ENCODE measurements at regions not wholly inside any gene's neighbourhood (a gene's known extent, or its start where the extent isn't known, plus 50 kb on each side); places are given as distances from the start of the nearest gene placed in this dataset.

- ChIA-PET CTCF (ENCODE audit: partially characterized antibody) (no interaction called here), POLR2A (ENCODE audit: partially characterized antibody) (no interaction called here)
- Histone ChIP-seq H3K4me2 (ENCODE audit: insufficient read depth in 1 of 2, low read depth in 2 of 2, low read length in 2 of 2) (no peak overlapping the region), H4K8ac (ENCODE audit: extremely low read depth, insufficient read depth, low read length) (no peak overlapping the region), H3K9me3 (ENCODE audit: insufficient read depth in 2 of 2, low read depth in 1 of 2, low read length in 1 of 2) (no peaks in the 10 kb centered on the region), H3K79me2 (ENCODE audit: control insufficient read depth in 1 of 2, insufficient read depth in 2 of 2, low read length in 2 of 2) (no peaks in the 10 kb centered on the region), H2BK12ac (ENCODE audit: low read depth, low read length) (no peak overlapping the region), H3K4me1 (replicated peaks in 1 of 4; ENCODE audit: control insufficient read depth in 3 of 4, insufficient read depth in 4 of 4, low read length in 3 of 4) (no peaks in the 10 kb centered on the region), H3K18ac (ENCODE audit: extremely low read depth, low read length) (no peak overlapping the region), H2BK120ac (replicated peaks; ENCODE audit: low read depth, low read length) (no peak overlapping the region), H2BK5ac (ENCODE audit: low read depth, low read length) (no peak overlapping the region), H3K36me3 (ENCODE audit: control insufficient read depth in 2 of 4, insufficient read depth in 4 of 4, low read length in 3 of 4) (no peaks in the 10 kb centered on the region), H2BK15ac (ENCODE audit: low read length) (no peak overlapping the region), H3K14ac (ENCODE audit: insufficient read length) (no peak overlapping the region), H3K23ac (ENCODE audit: insufficient read length) (no peak overlapping the region), H3K23me2 (ENCODE audit: low read depth, low read length) (no peaks in the 10 kb centered on the region), H3K56ac (replicated peaks; ENCODE audit: insufficient read length, low read depth, low read length) (no peak overlapping the region), H3K9ac (replicated peaks in 1 of 4; ENCODE audit: extremely low read depth in 1 of 4, low read depth in 3 of 4, low read length in 3 of 4) (no peak overlapping the region), H2AFZ (ENCODE audit: low read length) (no peak overlapping the region), H3K27ac (ENCODE audit: low read depth, low read length) (no peak overlapping the region), H3K79me1 (ENCODE audit: low read depth, low read length) (no peaks in the 10 kb centered on the region), H2AK5ac (ENCODE audit: low read depth, low read length) (no peak overlapping the region), H4K20me1 (replicated peaks in 1 of 2; ENCODE audit: control insufficient read depth in 1 of 2, insufficient read depth in 2 of 2, low read length in 2 of 2) (no peaks in the 10 kb centered on the region), H2BK20ac (ENCODE audit: low read length) (no peak overlapping the region), H3K4ac (replicated peaks; ENCODE audit: insufficient read length, low read depth, low read length) (no peak overlapping the region), H3K27me3 (replicated peaks in 1 of 4; ENCODE audit: control insufficient read depth in 3 of 4, extremely low read depth in 1 of 4, insufficient read depth in 3 of 4, low read length in 3 of 4) (no peaks in the 10 kb centered on the region), H4K91ac (replicated peaks; ENCODE audit: insufficient read length, low read length) (no peak overlapping the region), H4K5ac (ENCODE audit: insufficient read length, low read depth, low read length) (no peak overlapping the region), H3K4me3 (ENCODE audit: extremely low read depth in 1 of 4, insufficient read depth in 2 of 4, low read depth in 3 of 4, low read length in 4 of 4) (no peak overlapping the region)
- TF ChIP-seq, protein P1, sequence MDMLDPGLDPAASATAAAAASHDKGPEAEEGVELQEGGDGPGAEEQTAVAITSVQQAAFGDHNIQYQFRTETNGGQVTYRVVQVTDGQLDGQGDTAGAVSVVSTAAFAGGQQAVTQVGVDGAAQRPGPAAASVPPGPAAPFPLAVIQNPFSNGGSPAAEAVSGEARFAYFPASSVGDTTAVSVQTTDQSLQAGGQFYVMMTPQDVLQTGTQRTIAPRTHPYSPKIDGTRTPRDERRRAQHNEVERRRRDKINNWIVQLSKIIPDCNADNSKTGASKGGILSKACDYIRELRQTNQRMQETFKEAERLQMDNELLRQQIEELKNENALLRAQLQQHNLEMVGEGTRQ (IDR thresholded peaks at IDR 0.05; ENCODE audit: low read length), result no peak
- no peak for TF ChIP-seq HDAC6 (IDR thresholded peaks at IDR 0.05; ENCODE audit: low read depth, low read length)
- TF ChIP-seq FOSL1 (IDR thresholded peaks at IDR 0.05; ENCODE audit: insufficient read depth, low read depth, low read length), result no peak
- TF ChIP-seq, protein P2, sequence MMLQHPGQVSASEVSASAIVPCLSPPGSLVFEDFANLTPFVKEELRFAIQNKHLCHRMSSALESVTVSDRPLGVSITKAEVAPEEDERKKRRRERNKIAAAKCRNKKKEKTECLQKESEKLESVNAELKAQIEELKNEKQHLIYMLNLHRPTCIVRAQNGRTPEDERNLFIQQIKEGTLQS (IDR thresholded peaks at IDR 0.05; ENCODE audit: insufficient read depth, low read depth, low read length), result no peak
- TF ChIP-seq E2F6 (IDR thresholded peaks at IDR 0.05), result no peak
- TF ChIP-seq KDM1A (IDR thresholded peaks at IDR 0.05; ENCODE audit: borderline replicate concordance, low read length), result no peak
- TF ChIP-seq JUND (IDR thresholded peaks at IDR 0.05; ENCODE audit: low read length), result no peak
- DNase-seq (ENCODE audit: low read depth in 1 of 2, low spot score in 2 of 2), result no peak
- no peak for FAIRE-seq
- 94% methylated on average over 4 of the region's 4 CpGs; no CpG with 5 or more reads in 1 of the 2 experiments for WGBS, 2 experiments (ENCODE audit: extremely low coverage in 1 of 2, insufficient coverage in 1 of 2, insufficient read length in 1 of 2, insufficient replicate concordance in 2 of 2, low coverage in 1 of 2, low lambda C conversion rate in 2 of 2, missing lambda C conversion rate in 1 of 2)
These were observed 1314.6 kb downstream of the EFNB2 start for GRCh38 chr13:105220881-105221280.
